Neural cell (in vitro differentiated cells): ENCODE measurements at regions not wholly inside any gene's neighbourhood (a gene's known extent, or its start where the extent isn't known, plus 50 kb on each side); places are given as distances from the start of the nearest gene placed in this dataset.

Experiments used
- EP300 ChIP-seq: fragments of 450-650 bp; conservative IDR thresholded peaks from 2 replicates; pipeline ENCODE4 v1.6.1; 2014; ENCODE audit warnings: antibody characterized with exemption, mild to moderate bottlenecking, moderate library complexity; ENCODE audit not compliant: poor library complexity, severe bottlenecking
- POLR2AphosphoS5 ChIP-seq: IDR thresholded peaks from 2 replicates; pipeline ENCODE4 v1.6.1; 2012

- no peak for TF ChIP-seq POLR2AphosphoS5
- no peak for TF ChIP-seq EP300
Observed at GRCh38 chr5:175309218-175309810, 134.7 kb downstream of the DRD1 start.
